GM12878 (cell line): ENCODE measurements at regions not wholly inside any gene's neighbourhood (a gene's known extent, or its start where the extent isn't known, plus 50 kb on each side); places are given as distances from the start of the nearest gene placed in this dataset.

Experiments used
- BHLHE40 ChIP-seq, 2 experiments: fragments of 450-650 bp in 1 of 2; IDR thresholded peaks; 2 replicates each; pipeline ENCODE4 v1.6.1; 2011 to 2017; ENCODE audit warnings: low read depth in 2 of 2, borderline replicate concordance in 1 of 2, improper control_type of control experiment in 1 of 2, low read length in 1 of 2, mild to moderate bottlenecking in 1 of 2
- CREM ChIP-seq: IDR thresholded peaks from 2 replicates; pipeline ENCODE4 v1.6.1; 2014; ENCODE audit warnings: antibody characterized with exemption, low read depth
- EP300 ChIP-seq, 2 experiments: fragments of 150-350 bp in 1 of 2; IDR thresholded peaks; 2 replicates each; pipeline ENCODE4 v1.6.1; 2011 to 2012; ENCODE audit warnings: low read depth in 2 of 2, low read length in 2 of 2, borderline replicate concordance in 1 of 2, improper control_type of control experiment in 1 of 2, inconsistent platforms in 1 of 2; ENCODE audit not compliant: control insufficient read depth in 1 of 2
- EZH2 ChIP-seq: IDR thresholded peaks from 2 replicates; pipeline ENCODE4 v1.6.1; 2012; ENCODE audit warnings: low read depth, mild to moderate bottlenecking, control low read depth, inconsistent platforms, low read length, borderline replicate concordance; ENCODE audit not compliant: control insufficient read depth
- FOS ChIP-seq: IDR thresholded peaks from 3 replicates; pipeline ENCODE4 v1.6.1; 2011; ENCODE audit warnings: borderline replicate concordance; ENCODE audit not compliant: insufficient read length; ENCODE audit errors: extremely low read depth
- NR2C2 ChIP-seq: IDR thresholded peaks from 2 replicates; pipeline ENCODE4 v1.6.1; 2011; ENCODE audit warnings: borderline replicate concordance, low read depth; ENCODE audit not compliant: control insufficient read depth, insufficient read length
- NRF1 ChIP-seq: conservative IDR thresholded peaks from 2 replicates; pipeline ENCODE4 v1.6.1; 2011; ENCODE audit warnings: mild to moderate bottlenecking, low read depth, low read length, improper control_type of control experiment
- POLR2AphosphoS5 ChIP-seq: IDR thresholded peaks from 2 replicates; pipeline ENCODE4 v1.6.1; 2011; ENCODE audit warnings: mild to moderate bottlenecking, low read length, inconsistent platforms
- TARDBP ChIP-seq: IDR thresholded peaks from 2 replicates; pipeline ENCODE4 v1.6.1; 2016; ENCODE audit warnings: borderline replicate concordance
- ZBTB33 ChIP-seq: fragments of 450-650 bp; IDR thresholded peaks from 2 replicates; pipeline ENCODE4 v1.6.1; 2017; ENCODE audit warnings: mild to moderate bottlenecking
- TF ChIP-seq, protein P1 (sequence below): fragments of 450-650 bp; IDR thresholded peaks from 2 replicates; pipeline ENCODE4 v1.6.1; 2016; ENCODE audit warnings: mild to moderate bottlenecking
- TF ChIP-seq, protein P2 (sequence below), 3 experiments: IDR thresholded peaks in 2 of 3; conservative IDR thresholded peaks in 1 of 3; 2 replicates each; pipeline ENCODE4 v1.5.1; 2011; ENCODE audit warnings: low read depth in 3 of 3, low read length in 3 of 3, mild to moderate bottlenecking in 3 of 3, control low read depth in 2 of 3, moderate library complexity in 2 of 3, inconsistent platforms in 1 of 3, mixed read lengths in 1 of 3; ENCODE audit not compliant: control insufficient read depth in 2 of 3, insufficient read depth in 1 of 3; ENCODE audit errors: extremely low read depth in 1 of 3

DNA sequence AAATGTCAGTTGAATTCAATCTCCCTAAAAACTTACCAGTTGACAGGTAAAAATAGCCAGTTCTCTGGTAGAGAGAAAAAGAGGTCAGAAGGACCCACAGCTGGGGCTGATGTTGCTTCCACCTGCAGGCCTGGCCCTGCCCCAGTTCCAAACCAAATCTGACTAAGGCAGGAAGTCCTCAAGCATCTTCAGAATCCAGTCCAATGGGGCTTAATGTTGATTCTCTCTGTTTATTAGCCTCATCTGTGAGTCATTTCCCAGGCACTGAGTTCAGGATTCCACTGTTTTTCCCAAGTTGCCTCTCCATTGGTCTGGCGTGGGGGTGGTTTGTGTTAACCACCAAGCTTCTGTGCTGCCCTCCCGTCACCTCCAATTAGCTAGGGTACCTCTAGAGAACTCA is 601.8 kb downstream of the INSC start:
- no peak for TF ChIP-seq CREM
- TF ChIP-seq EZH2: no peak
- TF ChIP-seq NRF1: no peak
- TF ChIP-seq EP300 (IDR thresholded peaks at IDR 0.05; ENCODE audit: borderline replicate concordance in 1 of 2, control insufficient read depth in 1 of 2, low read depth in 2 of 2, low read length in 2 of 2): no peak
- TF ChIP-seq ZBTB33: no peak
- TF ChIP-seq POLR2AphosphoS5: no peak
- TF ChIP-seq, protein P1, sequence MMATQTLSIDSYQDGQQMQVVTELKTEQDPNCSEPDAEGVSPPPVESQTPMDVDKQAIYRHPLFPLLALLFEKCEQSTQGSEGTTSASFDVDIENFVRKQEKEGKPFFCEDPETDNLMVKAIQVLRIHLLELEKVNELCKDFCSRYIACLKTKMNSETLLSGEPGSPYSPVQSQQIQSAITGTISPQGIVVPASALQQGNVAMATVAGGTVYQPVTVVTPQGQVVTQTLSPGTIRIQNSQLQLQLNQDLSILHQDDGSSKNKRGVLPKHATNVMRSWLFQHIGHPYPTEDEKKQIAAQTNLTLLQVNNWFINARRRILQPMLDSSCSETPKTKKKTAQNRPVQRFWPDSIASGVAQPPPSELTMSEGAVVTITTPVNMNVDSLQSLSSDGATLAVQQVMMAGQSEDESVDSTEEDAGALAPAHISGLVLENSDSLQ: no peak
- TF ChIP-seq, protein P2, sequence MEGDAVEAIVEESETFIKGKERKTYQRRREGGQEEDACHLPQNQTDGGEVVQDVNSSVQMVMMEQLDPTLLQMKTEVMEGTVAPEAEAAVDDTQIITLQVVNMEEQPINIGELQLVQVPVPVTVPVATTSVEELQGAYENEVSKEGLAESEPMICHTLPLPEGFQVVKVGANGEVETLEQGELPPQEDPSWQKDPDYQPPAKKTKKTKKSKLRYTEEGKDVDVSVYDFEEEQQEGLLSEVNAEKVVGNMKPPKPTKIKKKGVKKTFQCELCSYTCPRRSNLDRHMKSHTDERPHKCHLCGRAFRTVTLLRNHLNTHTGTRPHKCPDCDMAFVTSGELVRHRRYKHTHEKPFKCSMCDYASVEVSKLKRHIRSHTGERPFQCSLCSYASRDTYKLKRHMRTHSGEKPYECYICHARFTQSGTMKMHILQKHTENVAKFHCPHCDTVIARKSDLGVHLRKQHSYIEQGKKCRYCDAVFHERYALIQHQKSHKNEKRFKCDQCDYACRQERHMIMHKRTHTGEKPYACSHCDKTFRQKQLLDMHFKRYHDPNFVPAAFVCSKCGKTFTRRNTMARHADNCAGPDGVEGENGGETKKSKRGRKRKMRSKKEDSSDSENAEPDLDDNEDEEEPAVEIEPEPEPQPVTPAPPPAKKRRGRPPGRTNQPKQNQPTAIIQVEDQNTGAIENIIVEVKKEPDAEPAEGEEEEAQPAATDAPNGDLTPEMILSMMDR (IDR thresholded peaks at IDR 0.05 in 2 of 3, conservative IDR thresholded peaks at IDR 0.05 in 1 of 3; ENCODE audit: control insufficient read depth in 2 of 3, extremely low read depth in 1 of 3, insufficient read depth in 1 of 3, low read depth in 3 of 3, low read length in 3 of 3): no peak
- no peak for TF ChIP-seq NR2C2
- no peak for TF ChIP-seq TARDBP
- no peak for TF ChIP-seq BHLHE40 (IDR thresholded peaks at IDR 0.05; ENCODE audit: borderline replicate concordance in 1 of 2, low read depth in 2 of 2, low read length in 1 of 2)
- TF ChIP-seq FOS: no peak
